Smooth muscle cell (in vitro differentiated cells): ENCODE measurements at regions not wholly inside any gene's neighbourhood (a gene's known extent, or its start where the extent isn't known, plus 50 kb on each side); places are given as distances from the start of the nearest gene placed in this dataset.

Source experiments
- DNase-seq: peaks from one replicate; lab custom pipeline; 2025; ENCODE audit not compliant: unreplicated experiment; lab: John Stamatoyannopoulos, UW
- H2AFZ ChIP-seq: fragments of 200-600 bp; sonication (generic); 2 replicates; pipeline ENCODE4 v1.6.0; 2016; ENCODE audit warnings: antibody characterized with exemption, low read depth, mild to moderate bottlenecking
- H3F3A ChIP-seq: fragments of 200-600 bp; sonication (generic); 2 replicates; pipeline ENCODE4 v1.6.0; 2017; ENCODE audit warnings: antibody characterized with exemption, low read depth
- H3K27ac ChIP-seq: fragments of 200-600 bp; sonication (generic); 2 replicates; pipeline ENCODE4 v1.5.1; 2016; ENCODE audit warnings: low read depth, mild to moderate bottlenecking
- H3K27me3 ChIP-seq: fragments of 200-600 bp; sonication (generic); 2 replicates; pipeline ENCODE4 v1.6.1; 2016; ENCODE audit warnings: low read depth, mild to moderate bottlenecking
- H3K36me3 ChIP-seq: fragments of 200-600 bp; sonication (generic); 2 replicates; pipeline ENCODE4 v1.5.1; 2016; ENCODE audit warnings: low read depth
- H3K4me1 ChIP-seq: fragments of 200-600 bp; sonication (generic); 2 replicates; pipeline ENCODE4 v1.5.1; 2016; ENCODE audit warnings: low read depth
- H3K4me2 ChIP-seq: fragments of 200-600 bp; sonication (generic); 2 replicates; pipeline ENCODE4 v1.6.0; 2016; ENCODE audit warnings: mild to moderate bottlenecking
- H3K4me3 ChIP-seq: fragments of 200-600 bp; sonication (generic); 2 replicates; pipeline ENCODE4 v1.5.1; 2016; ENCODE audit warnings: mild to moderate bottlenecking
- H3K79me2 ChIP-seq: fragments of 200-600 bp; sonication (generic); 2 replicates; pipeline ENCODE4 v1.6.0; 2016; ENCODE audit warnings: low read depth, mild to moderate bottlenecking
- H3K9ac ChIP-seq: fragments of 200-600 bp; sonication (generic); 2 replicates; pipeline ENCODE4 v1.6.0; 2016; ENCODE audit warnings: low read depth
- H3K9me3 ChIP-seq: fragments of 200-600 bp; sonication (generic); replicated peaks from 2 replicates; pipeline ENCODE4 v1.5.1; 2016; ENCODE audit warnings: low read depth
- H4K20me1 ChIP-seq: fragments of 200-600 bp; sonication (generic); 2 replicates; pipeline ENCODE4 v1.6.0; 2016; ENCODE audit warnings: low read depth
- WGBS: methylation state at CpG from one replicate; pipeline ENCODE4 v1.1.7; 2016; ENCODE audit warnings: low lambda C conversion rate; 5-methylcytosine and 5-hydroxymethylcytosine counted together
- TF ChIP-seq, protein P1 (sequence below): fragments of 200-600 bp; sonication (generic); IDR thresholded peaks from 2 replicates; pipeline ENCODE4 v1.5.1; 2017; ENCODE audit warnings: borderline replicate concordance, mild to moderate bottlenecking, antibody characterized with exemption; ENCODE audit not compliant: insufficient read depth, poor library complexity, severe bottlenecking

DNA sequence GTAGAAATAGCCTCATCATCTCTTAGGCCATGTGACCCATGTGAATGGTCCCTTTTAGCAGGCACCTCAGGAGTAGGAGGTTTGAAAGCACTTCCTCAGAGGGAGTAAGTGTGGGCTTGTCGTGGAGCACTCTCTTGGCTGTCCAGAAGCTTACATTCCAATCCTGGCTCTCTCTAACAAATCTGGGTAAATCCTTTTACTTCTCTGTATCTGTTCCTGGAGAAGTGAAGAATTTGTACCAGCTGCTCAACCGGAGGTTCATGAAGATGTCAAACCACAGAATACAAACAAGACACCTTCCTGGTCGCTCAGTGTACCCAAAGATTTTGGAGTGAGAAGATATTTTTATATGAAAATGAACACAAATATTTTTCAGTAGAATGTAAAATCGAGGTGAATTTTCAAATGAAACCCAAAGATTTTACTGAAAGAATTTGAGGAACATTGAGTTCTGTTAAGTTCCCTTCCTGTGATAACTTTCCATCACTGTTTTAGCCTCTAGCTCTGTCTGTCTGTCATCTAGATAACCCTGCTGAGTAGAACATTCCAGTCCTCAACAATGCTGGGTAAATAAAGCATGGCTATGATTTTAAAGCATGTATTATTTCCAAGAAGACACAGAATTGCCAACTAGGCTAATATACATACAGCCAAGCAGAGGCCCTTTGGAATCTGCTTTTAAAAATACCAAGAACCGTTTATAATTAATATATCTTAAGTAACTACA lies 263.9 kb upstream of the RGS6 start:
- Histone ChIP-seq H3K9ac (no peak overlapping the region), H3K4me2 (peak overlapping the region; percentile 21), H3F3A (peaks cover 10% of the 10 kb centered on the region), H3K27ac (peak overlapping the region; percentile 5), H3K36me3 (peaks cover 4% of the 10 kb centered on the region), H3K79me2 (no peaks in the 10 kb centered on the region), H3K4me3 (no peak overlapping the region), H3K4me1 (peaks cover 4% of the 10 kb centered on the region), H3K27me3 (no peaks in the 10 kb centered on the region), H4K20me1 (no peaks in the 10 kb centered on the region), H3K9me3 (no peaks in the 10 kb centered on the region), H2AFZ (no peak overlapping the region)
- 42% methylated on average over 5 of the region's 5 CpGs for WGBS
- no peak for DNase-seq
- TF ChIP-seq, protein P1, sequence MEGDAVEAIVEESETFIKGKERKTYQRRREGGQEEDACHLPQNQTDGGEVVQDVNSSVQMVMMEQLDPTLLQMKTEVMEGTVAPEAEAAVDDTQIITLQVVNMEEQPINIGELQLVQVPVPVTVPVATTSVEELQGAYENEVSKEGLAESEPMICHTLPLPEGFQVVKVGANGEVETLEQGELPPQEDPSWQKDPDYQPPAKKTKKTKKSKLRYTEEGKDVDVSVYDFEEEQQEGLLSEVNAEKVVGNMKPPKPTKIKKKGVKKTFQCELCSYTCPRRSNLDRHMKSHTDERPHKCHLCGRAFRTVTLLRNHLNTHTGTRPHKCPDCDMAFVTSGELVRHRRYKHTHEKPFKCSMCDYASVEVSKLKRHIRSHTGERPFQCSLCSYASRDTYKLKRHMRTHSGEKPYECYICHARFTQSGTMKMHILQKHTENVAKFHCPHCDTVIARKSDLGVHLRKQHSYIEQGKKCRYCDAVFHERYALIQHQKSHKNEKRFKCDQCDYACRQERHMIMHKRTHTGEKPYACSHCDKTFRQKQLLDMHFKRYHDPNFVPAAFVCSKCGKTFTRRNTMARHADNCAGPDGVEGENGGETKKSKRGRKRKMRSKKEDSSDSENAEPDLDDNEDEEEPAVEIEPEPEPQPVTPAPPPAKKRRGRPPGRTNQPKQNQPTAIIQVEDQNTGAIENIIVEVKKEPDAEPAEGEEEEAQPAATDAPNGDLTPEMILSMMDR: no peak

DNA sequence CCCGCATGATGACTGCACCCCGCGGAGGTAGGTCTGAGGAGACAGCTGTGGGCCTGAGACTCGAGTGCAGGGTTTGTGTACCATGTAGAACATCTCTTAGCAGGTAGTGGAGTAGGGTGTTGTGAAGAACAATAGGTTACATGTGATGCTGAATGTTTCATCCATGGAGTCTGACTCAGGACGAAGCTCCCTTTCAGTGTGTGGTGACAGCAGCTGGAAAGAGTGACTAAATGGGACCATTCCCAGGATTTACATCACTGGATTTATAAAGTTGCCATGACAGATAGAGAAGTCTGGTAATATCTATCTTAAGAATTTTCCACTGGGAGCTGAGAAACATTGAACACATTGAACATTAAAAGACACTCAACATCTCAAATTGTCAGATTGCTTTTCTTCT lies 259.6 kb upstream of the RGS6 start:
- no peaks in the 10 kb centered on the region for H3K79me2 ChIP-seq
- no peak overlapping the region for H2AFZ ChIP-seq
- H3K9ac ChIP-seq: no peak overlapping the region
- no peaks in the 10 kb centered on the region for H3K4me1 ChIP-seq
- H3K9me3 ChIP-seq: no peaks in the 10 kb centered on the region
- no peak for DNase-seq
- no peak overlapping the region for H3K27ac ChIP-seq
- no peaks in the 10 kb centered on the region for H4K20me1 ChIP-seq
- H3K4me3 ChIP-seq: no peak overlapping the region
- TF ChIP-seq, protein P1: no peak
- no peak overlapping the region for H3K4me2 ChIP-seq
- H3K36me3 ChIP-seq: peaks cover 4% of the 10 kb centered on the region
- 91% methylated on average over 5 of the region's 5 CpGs for WGBS
- H3F3A ChIP-seq: no peaks in the 10 kb centered on the region
- H3K27me3 ChIP-seq: no peaks in the 10 kb centered on the region

DNA sequence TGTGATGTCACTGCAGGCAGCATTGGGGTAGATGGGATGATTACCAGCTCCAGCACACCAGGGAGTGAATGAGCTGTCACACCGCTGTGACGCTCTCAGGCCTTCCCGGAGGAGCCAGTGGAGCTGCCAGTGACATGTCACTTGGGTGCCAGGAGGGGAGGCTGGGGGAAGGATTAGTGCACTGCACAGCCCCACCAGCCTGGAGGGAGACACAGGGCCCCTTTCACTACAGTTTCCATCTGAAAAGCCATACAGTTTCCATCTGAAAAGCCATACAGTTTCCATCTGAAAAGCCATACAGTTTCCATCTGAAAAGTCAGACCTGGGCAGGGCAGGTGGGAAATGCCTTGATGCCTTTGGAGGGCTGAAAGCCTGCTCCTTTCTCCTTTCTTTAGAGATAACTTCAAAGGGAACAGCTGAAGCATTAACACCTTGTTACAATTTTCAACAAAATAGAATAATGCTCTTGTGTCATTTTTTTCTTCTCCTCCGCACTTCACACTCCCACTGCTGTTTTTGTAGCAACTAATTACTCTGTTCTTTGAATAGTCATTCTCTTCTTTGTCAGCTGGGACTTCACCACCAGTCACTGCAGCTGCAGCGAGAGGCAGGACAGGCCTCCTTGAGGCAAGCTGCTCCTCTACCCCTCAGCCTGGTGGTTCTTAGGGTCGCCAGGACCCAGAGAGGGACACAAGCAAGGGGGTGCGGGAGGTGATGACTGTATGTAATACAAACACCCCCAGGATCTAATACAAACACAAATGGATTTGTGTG lies 256.9 kb upstream of the RGS6 start:
- DNase-seq: no peak
- no peak overlapping the region for H3K4me2 ChIP-seq
- no peak overlapping the region for H3K4me3 ChIP-seq
- no peak overlapping the region for H2AFZ ChIP-seq
- 70% methylated on average over 7 of the region's 7 CpGs for WGBS
- H3K27me3 ChIP-seq: no peaks in the 10 kb centered on the region
- no peaks in the 10 kb centered on the region for H3K79me2 ChIP-seq
- peak overlapping the region; percentile 42 for H3K27ac ChIP-seq
- no peaks in the 10 kb centered on the region for H3K9me3 ChIP-seq
- peaks cover 4% of the 10 kb centered on the region for H3K36me3 ChIP-seq
- TF ChIP-seq, protein P1: no peak
- H3K4me1 ChIP-seq: no peaks in the 10 kb centered on the region
- no peak overlapping the region for H3K9ac ChIP-seq
- no peaks in the 10 kb centered on the region for H3F3A ChIP-seq
- no peaks in the 10 kb centered on the region for H4K20me1 ChIP-seq

DNA sequence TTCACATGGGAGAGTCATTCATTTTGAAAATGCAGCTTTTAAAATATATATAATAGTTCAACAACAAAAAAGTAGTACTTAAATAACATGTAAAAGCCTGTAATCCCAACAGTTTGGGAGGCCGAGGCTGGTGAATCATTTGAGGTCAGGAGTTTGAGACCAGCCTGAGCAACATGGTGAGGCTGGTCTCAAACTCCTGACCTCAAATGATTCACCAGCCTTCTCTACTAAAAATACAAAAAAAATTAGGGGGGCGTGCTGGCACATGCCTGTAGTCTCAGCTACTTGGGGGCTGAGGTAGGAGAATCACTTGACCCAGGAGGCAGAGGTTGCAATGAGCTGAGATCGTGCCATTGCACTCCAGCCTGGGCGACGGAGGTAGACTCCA lies 256.3 kb upstream of the RGS6 start:
- peaks cover 3% of the 10 kb centered on the region for H3K4me1 ChIP-seq
- H3K27ac ChIP-seq: peak overlapping the region; percentile 42
- H3K36me3 ChIP-seq: no peaks in the 10 kb centered on the region
- no peak overlapping the region for H3K9ac ChIP-seq
- no peaks in the 10 kb centered on the region for H3K27me3 ChIP-seq
- TF ChIP-seq, protein P1: no peak
- no peak for DNase-seq
- no peak overlapping the region for H2AFZ ChIP-seq
- H3K4me2 ChIP-seq: no peak overlapping the region
- no peaks in the 10 kb centered on the region for H3K9me3 ChIP-seq
- no peak overlapping the region for H3K4me3 ChIP-seq
- H3K79me2 ChIP-seq: no peaks in the 10 kb centered on the region
- no peaks in the 10 kb centered on the region for H4K20me1 ChIP-seq
- no peaks in the 10 kb centered on the region for H3F3A ChIP-seq
- 94% methylated on average over 5 of the region's 5 CpGs for WGBS
